Activated T-cell treated with anti-CD3 and anti-CD28 coated beads, Interleukin-2, amount 50 U/mL, for 1 hour (primary cell): ENCODE measurements at regions not wholly inside any gene's neighbourhood (a gene's known extent, or its start where the extent isn't known, plus 50 kb on each side); places are given as distances from the start of the nearest gene placed in this dataset.
"Not testable (repeated sequence)": the region's sequence is repeated elsewhere in the genome, so short reads cannot be mapped to it uniquely, and the experiment has no call there.

Source experiments
- DNase-seq: peaks from one replicate; pipeline ENCODE4 v3.0.0-alpha.2; 2020

- no peak for DNase-seq
Observed at GRCh38 chr2:207332480-207333212, 166.9 kb upstream of the KLF7 start.

- no peak for DNase-seq
Observed at GRCh38 chr2:207333599-207334300, 168.0 kb upstream of the KLF7 start.

- no peak for DNase-seq
Observed at GRCh38 chr2:207334301-207334623, 168.5 kb upstream of the KLF7 start.

- DNase-seq: no peak
Observed at GRCh38 chr2:207334624-207335371, 169.1 kb upstream of the KLF7 start.

- no peak for DNase-seq
Observed at GRCh38 chr2:207337234-207338219, 171.8 kb upstream of the KLF7 start.

- DNase-seq: no peak
Observed at GRCh38 chr2:207338220-207338607, 172.5 kb upstream of the KLF7 start.

GRCh38 chr2:207338610-207339009 is 172.9 kb upstream of the KLF7 start:
- no peak for DNase-seq

- DNase-seq: no peak
Observed at GRCh38 chr2:207341112-207341750, 175.5 kb upstream of the KLF7 start.

- DNase-seq: no peak
Observed at GRCh38 chr2:207341804-207342203, 176.1 kb upstream of the KLF7 start.

GRCh38 chr2:207344596-207345394 is 179.0 kb upstream of the KLF7 start:
- DNase-seq: not testable (repeated sequence)

GRCh38 chr2:207351171-207351570 is 178.6 kb upstream of the CREB1 start:
- DNase-seq: no peak

GRCh38 chr2:207352978-207353671 is 176.6 kb upstream of the CREB1 start:
- no peak for DNase-seq

- no peak for DNase-seq
Observed at GRCh38 chr2:207353836-207354235, 175.9 kb upstream of the CREB1 start.

GRCh38 chr2:207354462-207354861 is 175.3 kb upstream of the CREB1 start:
- DNase-seq: no peak

- DNase-seq: no peak
Observed at GRCh38 chr2:207356567-207356966, 173.2 kb upstream of the CREB1 start.

GRCh38 chr2:207357216-207357615 is 172.5 kb upstream of the CREB1 start:
- DNase-seq: no peak

GRCh38 chr2:207362716-207363115 is 167.0 kb upstream of the CREB1 start:
- no peak for DNase-seq

GRCh38 chr2:207363761-207364290 is 165.9 kb upstream of the CREB1 start:
- DNase-seq: no peak

- DNase-seq: no peak
Observed at GRCh38 chr2:207370646-207371045, 159.1 kb upstream of the CREB1 start.

GRCh38 chr2:207371877-207372276 is 157.9 kb upstream of the CREB1 start:
- no peak for DNase-seq
